HEK293 (cell line): ENCODE measurements at regions not wholly inside any gene's neighbourhood (a gene's known extent, or its start where the extent isn't known, plus 50 kb on each side); places are given as distances from the start of the nearest gene placed in this dataset.

Experiments
- CTCF ChIA-PET: fragments of 350-600 bp; formaldehyde crosslinking; extraction: SDS; loops from one replicate; lab custom pipeline; 2021; ENCODE audit warnings: antibody characterized with exemption; lab: Yijun Ruan, JAX
- POLR2A ChIA-PET: fragments of 300-600 bp; formaldehyde crosslinking; extraction: SDS; loops from one replicate; lab custom pipeline; 2020; ENCODE audit warnings: antibody characterized with exemption, inconsistent platforms; lab: Yijun Ruan, JAX
- H3K27ac ChIP-seq: fragments of 200-500 bp; sonication (Bioruptor generic); 2 replicates; pipeline ENCODE4 v1.5.1; 2014; ENCODE audit warnings: low read depth, low read length, control low read depth, inconsistent platforms; ENCODE audit errors: extremely low read depth
- H3K36me3 ChIP-seq, 2 experiments: fragments of 200-500 bp in 1 of 2; sonication (Bioruptor generic) in 1 of 2; 1 replicate in 1 of 2; 2 replicates in 1 of 2; pipeline ENCODE4 v1.5.1; 2014 to 2017; ENCODE audit warnings: inconsistent platforms in 2 of 2, low read length in 2 of 2; ENCODE audit not compliant: control insufficient read depth in 2 of 2, insufficient read depth in 1 of 2
- H3K4me1 ChIP-seq: fragments of 200-500 bp; sonication (Bioruptor generic); 2 replicates; pipeline ENCODE4 v1.5.1; 2014; ENCODE audit warnings: mild to moderate bottlenecking, low read length, inconsistent platforms; ENCODE audit not compliant: control insufficient read depth, insufficient read depth
- H3K4me3 ChIP-seq: 2 replicates; pipeline ENCODE4 v1.5.1; 2011; ENCODE audit warnings: low read depth, mild to moderate bottlenecking, control low read depth, low read length, moderate library complexity
- H3K9me3 ChIP-seq: fragments of 200-500 bp; sonication (Bioruptor generic); 2 replicates; pipeline ENCODE4 v1.5.1; 2014; ENCODE audit warnings: low read depth, low read length, inconsistent platforms; ENCODE audit not compliant: control insufficient read depth, insufficient read depth
- MEIS1 ChIP-seq: sonication (generic); formaldehyde crosslinking; IDR thresholded peaks from 2 replicates; pipeline ENCODE4 v1.8.1; 2022; ENCODE audit warnings: missing genetic modification reagents, mild to moderate bottlenecking, borderline replicate concordance
- SCRT1 ChIP-seq: fragments of 450-650 bp; formaldehyde crosslinking; IDR thresholded peaks from 2 replicates; pipeline ENCODE4 v1.5.1; 2016; ENCODE audit warnings: missing biosample characterization, missing genetic modification characterization, borderline replicate concordance
- WT1 ChIP-seq: fragments of 450-650 bp; formaldehyde crosslinking; IDR thresholded peaks from 2 replicates; pipeline ENCODE4 v1.5.1; 2016; ENCODE audit warnings: missing biosample characterization, missing genetic modification characterization
- YY1 ChIP-seq: fragments of 450-650 bp; formaldehyde crosslinking; IDR thresholded peaks from 2 replicates; pipeline ENCODE4 v1.5.1; 2018; ENCODE audit warnings: missing biosample characterization, missing genetic modification characterization
- ZBTB8A ChIP-seq: fragments of 450-650 bp; formaldehyde crosslinking; IDR thresholded peaks from 2 replicates; pipeline ENCODE4 v1.5.1; 2016; ENCODE audit warnings: missing biosample characterization, missing genetic modification characterization
- ZFHX2 ChIP-seq: fragments of 450-650 bp; formaldehyde crosslinking; conservative IDR thresholded peaks from 2 replicates; pipeline ENCODE4 v1.5.1; 2016; ENCODE audit warnings: missing biosample characterization, missing genetic modification characterization
- ZNF324 ChIP-seq: fragments of 450-650 bp; formaldehyde crosslinking; IDR thresholded peaks from 2 replicates; pipeline ENCODE4 v1.5.1; 2016; ENCODE audit warnings: missing biosample characterization, missing genetic modification characterization
- ZNF350 ChIP-seq: fragments of 450-650 bp; formaldehyde crosslinking; IDR thresholded peaks from 2 replicates; pipeline ENCODE4 v1.5.0; 2017; ENCODE audit warnings: missing biosample characterization, mild to moderate bottlenecking, missing genetic modification characterization
- ZNF560 ChIP-seq: fragments of 450-650 bp; formaldehyde crosslinking; IDR thresholded peaks from 2 replicates; pipeline ENCODE4 v1.5.1; 2017; ENCODE audit warnings: missing biosample characterization, missing genetic modification characterization, borderline replicate concordance
- ZNF585B ChIP-seq: fragments of 450-650 bp; formaldehyde crosslinking; IDR thresholded peaks from 2 replicates; pipeline ENCODE4 v1.5.1; 2016; ENCODE audit warnings: missing biosample characterization, missing genetic modification characterization
- ZNF670 ChIP-seq: fragments of 450-650 bp; formaldehyde crosslinking; IDR thresholded peaks from 2 replicates; pipeline ENCODE4 v1.5.1; 2016; ENCODE audit warnings: missing biosample characterization, missing genetic modification characterization, low read depth
- ZNF677 ChIP-seq: fragments of 450-650 bp; IDR thresholded peaks from 2 replicates; pipeline ENCODE4 v1.5.0; 2018; ENCODE audit warnings: missing biosample characterization, mild to moderate bottlenecking, missing genetic modification characterization, moderate library complexity
- ZNF76 ChIP-seq: fragments of 450-650 bp; formaldehyde crosslinking; IDR thresholded peaks from 2 replicates; pipeline ENCODE4; 2016; ENCODE audit warnings: low read depth, missing biosample characterization, missing genetic modification characterization, borderline replicate concordance
- ZNF785 ChIP-seq: fragments of 450-650 bp; formaldehyde crosslinking; IDR thresholded peaks from 2 replicates; pipeline ENCODE4 v1.5.1; 2016; ENCODE audit warnings: missing biosample characterization, missing genetic modification characterization
- ZSCAN30 ChIP-seq: fragments of 450-650 bp; IDR thresholded peaks from 2 replicates; pipeline ENCODE4 v1.5.1; 2018; ENCODE audit warnings: missing biosample characterization, mild to moderate bottlenecking, missing genetic modification characterization, moderate library complexity
- TF ChIP-seq, protein P1 (sequence below): fragments of 450-650 bp; formaldehyde crosslinking; conservative IDR thresholded peaks from 2 replicates; pipeline ENCODE4 v1.5.1; 2016; ENCODE audit warnings: low read depth, missing biosample characterization, missing genetic modification characterization
- TF ChIP-seq, protein P2 (sequence below): fragments of 450-650 bp; formaldehyde crosslinking; IDR thresholded peaks from 2 replicates; pipeline ENCODE4 v1.5.1; 2016; ENCODE audit warnings: missing biosample characterization, missing genetic modification characterization
- TF ChIP-seq, protein P3 (sequence below): fragments of 450-650 bp; formaldehyde crosslinking; IDR thresholded peaks from 2 replicates; pipeline ENCODE4 v1.5.1; 2016; ENCODE audit warnings: missing biosample characterization, missing genetic modification characterization
- TF ChIP-seq, protein P4 (sequence below): fragments of 450-650 bp; formaldehyde crosslinking; IDR thresholded peaks from 2 replicates; pipeline ENCODE4 v1.5.1; 2016; ENCODE audit warnings: missing biosample characterization, missing genetic modification characterization

DNA sequence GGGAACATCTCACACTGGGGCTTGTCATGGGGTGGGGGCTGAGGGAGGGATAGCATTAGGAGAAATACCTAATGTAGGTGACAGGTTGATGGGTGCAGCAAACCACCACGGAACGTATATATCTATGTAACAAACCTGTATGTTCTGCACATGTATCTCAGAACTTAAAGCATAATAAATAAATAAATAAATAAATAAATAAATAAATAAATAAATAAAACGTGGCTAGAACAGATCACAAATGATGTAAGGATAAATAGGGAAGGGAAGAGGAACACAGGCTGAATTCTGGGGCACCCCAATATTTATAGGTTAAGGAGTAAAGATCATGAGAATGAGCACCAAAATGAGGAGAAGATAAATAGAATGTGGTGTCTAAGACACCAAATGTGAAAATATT is 592.2 kb downstream of the AMY1C start (continued):
- TF ChIP-seq SCRT1 (tag by site-specific recombination), result no peak
- TF ChIP-seq, protein P1, sequence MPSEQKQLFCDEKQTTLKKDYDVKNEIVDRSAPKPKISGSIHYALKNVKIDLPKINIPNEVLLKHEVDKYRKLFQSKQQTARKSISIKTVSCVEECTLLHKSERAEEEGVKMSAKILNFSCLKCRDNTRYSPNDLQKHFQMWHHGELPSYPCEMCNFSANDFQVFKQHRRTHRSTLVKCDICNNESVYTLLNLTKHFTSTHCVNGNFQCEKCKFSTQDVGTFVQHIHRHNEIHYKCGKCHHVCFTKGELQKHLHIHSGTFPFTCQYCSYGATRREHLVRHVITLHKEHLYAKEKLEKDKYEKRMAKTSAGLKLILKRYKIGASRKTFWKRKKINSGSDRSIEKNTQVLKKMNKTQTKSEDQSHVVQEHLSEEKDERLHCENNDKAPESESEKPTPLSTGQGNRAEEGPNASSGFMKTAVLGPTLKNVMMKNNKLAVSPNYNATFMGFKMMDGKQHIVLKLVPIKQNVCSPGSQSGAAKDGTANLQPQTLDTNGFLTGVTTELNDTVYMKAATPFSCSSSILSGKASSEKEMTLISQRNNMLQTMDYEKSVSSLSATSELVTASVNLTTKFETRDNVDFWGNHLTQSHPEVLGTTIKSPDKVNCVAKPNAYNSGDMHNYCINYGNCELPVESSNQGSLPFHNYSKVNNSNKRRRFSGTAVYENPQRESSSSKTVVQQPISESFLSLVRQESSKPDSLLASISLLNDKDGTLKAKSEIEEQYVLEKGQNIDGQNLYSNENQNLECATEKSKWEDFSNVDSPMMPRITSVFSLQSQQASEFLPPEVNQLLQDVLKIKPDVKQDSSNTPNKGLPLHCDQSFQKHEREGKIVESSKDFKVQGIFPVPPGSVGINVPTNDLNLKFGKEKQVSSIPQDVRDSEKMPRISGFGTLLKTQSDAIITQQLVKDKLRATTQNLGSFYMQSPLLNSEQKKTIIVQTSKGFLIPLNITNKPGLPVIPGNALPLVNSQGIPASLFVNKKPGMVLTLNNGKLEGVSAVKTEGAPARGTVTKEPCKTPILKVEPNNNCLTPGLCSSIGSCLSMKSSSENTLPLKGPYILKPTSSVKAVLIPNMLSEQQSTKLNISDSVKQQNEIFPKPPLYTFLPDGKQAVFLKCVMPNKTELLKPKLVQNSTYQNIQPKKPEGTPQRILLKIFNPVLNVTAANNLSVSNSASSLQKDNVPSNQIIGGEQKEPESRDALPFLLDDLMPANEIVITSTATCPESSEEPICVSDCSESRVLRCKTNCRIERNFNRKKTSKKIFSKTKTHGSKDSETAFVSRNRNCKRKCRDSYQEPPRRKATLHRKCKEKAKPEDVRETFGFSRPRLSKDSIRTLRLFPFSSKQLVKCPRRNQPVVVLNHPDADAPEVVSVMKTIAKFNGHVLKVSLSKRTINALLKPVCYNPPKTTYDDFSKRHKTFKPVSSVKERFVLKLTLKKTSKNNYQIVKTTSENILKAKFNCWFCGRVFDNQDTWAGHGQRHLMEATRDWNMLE (tag by site-specific recombination), result peak; percentile 70
- TF ChIP-seq ZNF560 (tag by site-specific recombination), result 0 out of 2 replicates have a peak, but pooled peaks have one; percentile 42
- no peak for TF ChIP-seq ZFHX2 (tag by site-specific recombination)
- TF ChIP-seq ZNF677 (tag by site-specific recombination), result no peak
- no peak for TF ChIP-seq ZSCAN30 (tag by site-specific recombination)
- no peak for TF ChIP-seq ZNF76 (tag by site-specific recombination)
- no peak for TF ChIP-seq ZNF324
- TF ChIP-seq ZNF785 (tag by site-specific recombination), result no peak

DNA sequence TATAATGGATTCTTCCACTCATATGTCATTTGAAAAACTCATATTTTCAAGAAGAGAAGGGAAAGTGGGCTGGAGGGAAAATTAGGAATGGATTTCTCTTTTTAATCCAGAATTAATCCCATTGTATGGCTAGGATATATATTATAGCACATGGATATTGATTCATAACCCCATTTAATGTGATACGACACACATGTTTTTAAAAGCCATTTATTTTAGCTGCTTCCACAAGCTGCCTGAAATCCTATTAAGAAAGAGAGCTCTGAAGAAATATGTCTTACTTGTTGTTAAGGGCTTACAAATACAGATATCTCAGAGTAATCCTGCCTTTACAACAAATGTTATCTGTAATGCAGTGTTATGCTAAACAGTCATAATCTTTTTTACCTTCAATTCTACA is 598.6 kb downstream of the AMY1C start:
- Histone ChIP-seq H3K4me1 (no peaks in the 10 kb centered on the region), H3K4me3 (no peak overlapping the region), H3K27ac (no peak overlapping the region), H3K9me3 (no peaks in the 10 kb centered on the region), H3K36me3 (no peaks in the 10 kb centered on the region)
- ChIA-PET POLR2A (no interaction called here), CTCF (interaction anchor here (0.6 kb wide), 1 partner anchor 13 kb away, joined by 3 read pairs; no protein-coding TSS in a partner anchor)
- TF ChIP-seq ZBTB8A (tag by site-specific recombination), result no peak

DNA sequence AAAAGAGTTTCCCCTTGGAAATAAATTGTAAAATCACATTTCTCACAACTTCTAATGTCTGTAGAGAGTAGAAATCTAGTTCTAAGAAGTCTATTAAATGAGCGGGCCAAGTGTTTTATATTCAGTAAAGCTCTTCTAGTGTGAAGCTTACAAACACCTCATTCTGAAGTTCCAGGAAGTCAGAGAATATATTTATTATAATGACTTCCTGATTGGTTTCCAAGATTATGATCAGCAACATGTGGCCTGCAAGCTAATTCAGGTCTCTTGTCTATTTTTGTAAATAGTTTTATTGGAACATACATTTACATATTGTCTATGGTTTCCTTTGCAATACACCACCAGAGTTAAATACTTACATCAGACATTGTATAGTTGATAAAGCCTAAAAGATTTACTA is 603.9 kb downstream of the AMY1C start:
- no peaks in the 10 kb centered on the region for H3K9me3 ChIP-seq
- ChIA-PET CTCF (no interaction called here), POLR2A (no interaction called here)
- H3K4me1 ChIP-seq, result no peaks in the 10 kb centered on the region
- H3K27ac ChIP-seq, result no peak overlapping the region
- TF ChIP-seq ZNF585B (tag by site-specific recombination) (no peak), ZNF670 (tag by site-specific recombination) (no peak), WT1 (tag by site-specific recombination) (no peak), YY1 (no peak), ZNF350 (tag by site-specific recombination) (no peak), MEIS1 (CRISPR knock-in tag) (no peak)
- TF ChIP-seq, protein P2, sequence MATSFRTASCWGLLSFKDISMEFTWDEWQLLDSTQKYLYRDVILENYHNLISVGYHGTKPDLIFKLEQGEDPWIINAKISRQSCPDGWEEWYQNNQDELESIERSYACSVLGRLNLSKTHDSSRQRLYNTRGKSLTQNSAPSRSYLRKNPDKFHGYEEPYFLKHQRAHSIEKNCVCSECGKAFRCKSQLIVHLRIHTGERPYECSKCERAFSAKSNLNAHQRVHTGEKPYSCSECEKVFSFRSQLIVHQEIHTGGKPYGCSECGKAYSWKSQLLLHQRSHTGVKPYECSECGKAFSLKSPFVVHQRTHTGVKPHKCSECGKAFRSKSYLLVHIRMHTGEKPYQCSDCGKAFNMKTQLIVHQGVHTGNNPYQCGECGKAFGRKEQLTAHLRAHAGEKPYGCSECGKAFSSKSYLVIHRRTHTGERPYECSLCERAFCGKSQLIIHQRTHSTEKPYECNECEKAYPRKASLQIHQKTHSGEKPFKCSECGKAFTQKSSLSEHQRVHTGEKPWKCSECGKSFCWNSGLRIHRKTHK (tag by site-specific recombination), result no peak
- TF ChIP-seq, protein P3, sequence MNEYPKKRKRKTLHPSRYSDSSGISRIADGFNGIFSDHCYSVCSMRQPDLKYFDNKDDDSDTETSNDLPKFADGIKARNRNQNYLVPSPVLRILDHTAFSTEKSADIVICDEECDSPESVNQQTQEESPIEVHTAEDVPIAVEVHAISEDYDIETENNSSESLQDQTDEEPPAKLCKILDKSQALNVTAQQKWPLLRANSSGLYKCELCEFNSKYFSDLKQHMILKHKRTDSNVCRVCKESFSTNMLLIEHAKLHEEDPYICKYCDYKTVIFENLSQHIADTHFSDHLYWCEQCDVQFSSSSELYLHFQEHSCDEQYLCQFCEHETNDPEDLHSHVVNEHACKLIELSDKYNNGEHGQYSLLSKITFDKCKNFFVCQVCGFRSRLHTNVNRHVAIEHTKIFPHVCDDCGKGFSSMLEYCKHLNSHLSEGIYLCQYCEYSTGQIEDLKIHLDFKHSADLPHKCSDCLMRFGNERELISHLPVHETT (tag by site-specific recombination), result no peak
- TF ChIP-seq, protein P4, sequence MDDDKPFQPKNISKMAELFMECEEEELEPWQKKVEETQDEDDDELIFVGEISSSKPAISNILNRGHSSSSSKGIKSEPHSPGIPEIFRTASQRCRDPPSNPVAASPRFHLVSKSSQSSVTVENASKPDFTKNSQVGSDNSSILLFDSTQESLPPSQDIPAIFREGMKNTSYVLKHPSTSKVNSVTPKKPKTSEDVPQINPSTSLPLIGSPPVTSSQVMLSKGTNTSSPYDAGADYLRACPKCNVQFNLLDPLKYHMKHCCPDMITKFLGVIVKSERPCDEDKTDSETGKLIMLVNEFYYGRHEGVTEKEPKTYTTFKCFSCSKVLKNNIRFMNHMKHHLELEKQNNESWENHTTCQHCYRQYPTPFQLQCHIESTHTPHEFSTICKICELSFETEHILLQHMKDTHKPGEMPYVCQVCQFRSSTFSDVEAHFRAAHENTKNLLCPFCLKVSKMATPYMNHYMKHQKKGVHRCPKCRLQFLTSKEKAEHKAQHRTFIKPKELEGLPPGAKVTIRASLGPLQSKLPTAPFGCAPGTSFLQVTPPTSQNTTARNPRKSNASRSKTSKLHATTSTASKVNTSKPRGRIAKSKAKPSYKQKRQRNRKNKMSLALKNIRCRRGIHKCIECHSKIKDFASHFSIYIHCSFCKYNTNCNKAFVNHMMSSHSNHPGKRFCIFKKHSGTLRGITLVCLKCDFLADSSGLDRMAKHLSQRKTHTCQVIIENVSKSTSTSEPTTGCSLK (tag by site-specific recombination), result no peak
- TF ChIP-seq, all 188 proteins: peak for 0
- Histone ChIP-seq H3K36me3 (no peaks in the 10 kb centered on the region), H3K4me3 (no peak overlapping the region)
